PC-9 (cell line): ENCODE measurements at regions not wholly inside any gene's neighbourhood (a gene's known extent, or its start where the extent isn't known, plus 50 kb on each side); places are given as distances from the start of the nearest gene placed in this dataset.

ENCODE experiments used
- CTCF ChIP-seq: fragments of 200-600 bp; sonication (generic); conservative IDR thresholded peaks from 2 replicates; pipeline ENCODE4 v1.6.1; 2017; ENCODE audit warnings: mixed run types, antibody characterized with exemption, mild to moderate bottlenecking, moderate library complexity
- EZH2 ChIP-seq: fragments of 200-600 bp; sonication (generic); IDR thresholded peaks from 2 replicates; pipeline ENCODE4 v1.8.0; 2017; ENCODE audit warnings: antibody characterized with exemption, low read depth

- peak; percentile 68 for TF ChIP-seq CTCF
- TF ChIP-seq EZH2 = no peak
These were observed 52.6 kb upstream of the RAB27B start for GRCh38 chr18:54775686-54776085.
